ENCODE measurements at regions not wholly inside any gene's neighbourhood (a gene's known extent, or its start where the extent isn't known, plus 50 kb on each side); places are given as distances from the start of the nearest gene placed in this dataset.

GRCh38 chr20:43778375-43778774, 51.6 kb upstream of the GTSF1L start:
- POLR2A ChIA-PET = no interaction called here
- CTCF ChIA-PET = no interaction called here
- no peak for DNase-seq
- no peak overlapping the region for H3K4me3 Mint-ChIP-seq
- peaks cover 12% of the 10 kb centered on the region for H3K36me3 Mint-ChIP-seq (ENCODE audit: low read depth)
- H3K27ac Mint-ChIP-seq = no peak overlapping the region
- H3K27me3 Mint-ChIP-seq = peaks cover 31% of the 10 kb centered on the region
- peaks cover 10% of the 10 kb centered on the region for H3K4me1 Mint-ChIP-seq
- peaks cover 20% of the 10 kb centered on the region for H3K9me3 Mint-ChIP-seq

- DNase-seq = no peak
- CTCF ChIA-PET = no interaction called here
- POLR2A ChIA-PET = no interaction called here
- Mint-ChIP-seq H3K27ac (no peak overlapping the region), H3K4me3 (no peak overlapping the region), H3K27me3 (peaks cover 37% of the 10 kb centered on the region), H3K9me3 (peaks cover 15% of the 10 kb centered on the region), H3K36me3 (ENCODE audit: low read depth) (peaks cover 10% of the 10 kb centered on the region), H3K4me1 (peaks cover 1% of the 10 kb centered on the region)
Observed at GRCh38 chr20:43776691-43777090, 49.9 kb upstream of the GTSF1L start.

Data from activated CD4-positive, alpha-beta memory T cell treated with anti-CD3 and anti-CD28 coated beads, Interleukin-2, amount 10 ng/mL, durations not matched to agents 7 days and 5 days (primary cell).